GM19463 (cell line): ENCODE measurements at regions not wholly inside any gene's neighbourhood (a gene's known extent, or its start where the extent isn't known, plus 50 kb on each side); places are given as distances from the start of the nearest gene placed in this dataset.
"Not testable (repeated sequence)": the region's sequence is repeated elsewhere in the genome, so short reads cannot be mapped to it uniquely, and the experiment has no call there.

ENCODE experiments used
- ATAC-seq: cut with Tn5 transposase; IDR thresholded peaks from one replicate; pipeline ENCODE4 v1.9.1; 2021; ENCODE audit warnings: mild to moderate bottlenecking, moderate library complexity; ENCODE audit not compliant: unreplicated experiment

GRCh38 chr5:63563008-63563917, 399.0 kb downstream of the HTR1A start:
- ATAC-seq: no peak

GRCh38 chr5:63555874-63556273, 406.4 kb downstream of the HTR1A start:
- ATAC-seq: no peak

- ATAC-seq: no peak
These were observed 408.1 kb downstream of the HTR1A start for GRCh38 chr5:63554191-63554590.

- ATAC-seq: no peak
These were observed 409.2 kb downstream of the HTR1A start for GRCh38 chr5:63553073-63553472.

GRCh38 chr5:63535840-63536602, 426.2 kb downstream of the HTR1A start:
- ATAC-seq: no peak

GRCh38 chr5:63524281-63524680, 438.0 kb downstream of the HTR1A start:
- ATAC-seq: no peak

- ATAC-seq: no peak
These were observed 446.2 kb downstream of the HTR1A start for GRCh38 chr5:63516006-63516405.

- no peak for ATAC-seq
These were observed 462.0 kb downstream of the HTR1A start for GRCh38 chr5:63500242-63500641.

- ATAC-seq: no peak
These were observed 467.0 kb downstream of the HTR1A start for GRCh38 chr5:63495225-63495624.

- ATAC-seq: no peak
These were observed 478.9 kb downstream of the HTR1A start for GRCh38 chr5:63483338-63483737.

GRCh38 chr5:63473335-63473967, 488.8 kb downstream of the HTR1A start:
- no peak for ATAC-seq

- no peak for ATAC-seq
These were observed 506.0 kb downstream of the HTR1A start for GRCh38 chr5:63456279-63456678.

- ATAC-seq: no peak
These were observed 511.1 kb downstream of the HTR1A start for GRCh38 chr5:63451188-63451587.

- ATAC-seq: no peak
These were observed 522.7 kb downstream of the HTR1A start for GRCh38 chr5:63439537-63439936.

GRCh38 chr5:63409737-63410136, 552.5 kb downstream of the HTR1A start:
- ATAC-seq: no peak

GRCh38 chr5:63408984-63409383, 553.3 kb downstream of the HTR1A start:
- no peak for ATAC-seq

- ATAC-seq: peak; percentile 98
These were observed 560.7 kb downstream of the HTR1A start for GRCh38 chr5:63401436-63402046.

GRCh38 chr5:63400079-63400478, 562.2 kb downstream of the HTR1A start:
- no peak for ATAC-seq

GRCh38 chr5:63398346-63398745, 563.9 kb downstream of the HTR1A start:
- ATAC-seq: no peak

GRCh38 chr5:63388188-63388587, 574.1 kb downstream of the HTR1A start:
- ATAC-seq: not testable (repeated sequence)

- ATAC-seq: no peak
These were observed 586.4 kb downstream of the HTR1A start for GRCh38 chr5:63375851-63376250.
